HEK293 (cell line): ENCODE measurements at regions not wholly inside any gene's neighbourhood (a gene's known extent, or its start where the extent isn't known, plus 50 kb on each side); places are given as distances from the start of the nearest gene placed in this dataset.

Source experiments
- CTCF ChIA-PET: fragments of 350-600 bp; formaldehyde crosslinking; extraction: SDS; loops from one replicate; lab custom pipeline; 2021; ENCODE audit warnings: antibody characterized with exemption; lab: Yijun Ruan, JAX
- POLR2A ChIA-PET: fragments of 300-600 bp; formaldehyde crosslinking; extraction: SDS; loops from one replicate; lab custom pipeline; 2020; ENCODE audit warnings: antibody characterized with exemption, inconsistent platforms; lab: Yijun Ruan, JAX
- H3K27ac ChIP-seq: fragments of 200-500 bp; sonication (Bioruptor generic); 2 replicates; pipeline ENCODE4 v1.5.1; 2014; ENCODE audit warnings: low read depth, low read length, control low read depth, inconsistent platforms; ENCODE audit errors: extremely low read depth
- H3K36me3 ChIP-seq, 2 experiments: fragments of 200-500 bp in 1 of 2; sonication (Bioruptor generic) in 1 of 2; 1 replicate in 1 of 2; 2 replicates in 1 of 2; pipeline ENCODE4 v1.5.1; 2014 to 2017; ENCODE audit warnings: inconsistent platforms in 2 of 2, low read length in 2 of 2; ENCODE audit not compliant: control insufficient read depth in 2 of 2, insufficient read depth in 1 of 2
- H3K4me1 ChIP-seq: fragments of 200-500 bp; sonication (Bioruptor generic); 2 replicates; pipeline ENCODE4 v1.5.1; 2014; ENCODE audit warnings: mild to moderate bottlenecking, low read length, inconsistent platforms; ENCODE audit not compliant: control insufficient read depth, insufficient read depth
- H3K4me3 ChIP-seq: 2 replicates; pipeline ENCODE4 v1.5.1; 2011; ENCODE audit warnings: low read depth, mild to moderate bottlenecking, control low read depth, low read length, moderate library complexity
- H3K9me3 ChIP-seq: fragments of 200-500 bp; sonication (Bioruptor generic); 2 replicates; pipeline ENCODE4 v1.5.1; 2014; ENCODE audit warnings: low read depth, low read length, inconsistent platforms; ENCODE audit not compliant: control insufficient read depth, insufficient read depth
- ATF2 ChIP-seq: fragments of 450-650 bp; formaldehyde crosslinking; IDR thresholded peaks from 2 replicates; pipeline ENCODE4 v1.5.1; 2016; ENCODE audit warnings: missing biosample characterization, missing genetic modification characterization, low read depth
- CTCF ChIP-seq: fragments of 450-650 bp; formaldehyde crosslinking; IDR thresholded peaks from 2 replicates; pipeline ENCODE4 v1.5.1; 2016; ENCODE audit warnings: missing biosample characterization, missing genetic modification characterization
- GLIS1 ChIP-seq: fragments of 450-650 bp; formaldehyde crosslinking; IDR thresholded peaks from 2 replicates; pipeline ENCODE4 v1.5.1; 2016; ENCODE audit warnings: missing biosample characterization, missing genetic modification characterization
- KLF9 ChIP-seq: fragments of 450-650 bp; formaldehyde crosslinking; IDR thresholded peaks from 2 replicates; pipeline ENCODE4 v1.5.1; 2016; ENCODE audit warnings: missing biosample characterization, missing genetic modification characterization, low read depth
- PRDM6 ChIP-seq: fragments of 450-650 bp; formaldehyde crosslinking; IDR thresholded peaks from 2 replicates; pipeline ENCODE4 v1.5.1; 2017; ENCODE audit warnings: missing biosample characterization, missing genetic modification characterization
- SP2 ChIP-seq: fragments of 450-650 bp; formaldehyde crosslinking; IDR thresholded peaks from 2 replicates; pipeline ENCODE4 v1.5.1; 2016; ENCODE audit warnings: missing biosample characterization, missing genetic modification characterization
- ZBTB1 ChIP-seq: fragments of 450-650 bp; formaldehyde crosslinking; IDR thresholded peaks from 2 replicates; pipeline ENCODE4 v1.5.1; 2016; ENCODE audit warnings: missing biosample characterization, missing genetic modification characterization
- ZIC2 ChIP-seq: fragments of 450-650 bp; formaldehyde crosslinking; IDR thresholded peaks from 2 replicates; pipeline ENCODE4 v1.5.1; 2016; ENCODE audit warnings: missing biosample characterization, missing genetic modification characterization
- ZNF114 ChIP-seq: fragments of 450-650 bp; formaldehyde crosslinking; IDR thresholded peaks from 2 replicates; pipeline ENCODE4 v1.5.0; 2017; ENCODE audit warnings: missing biosample characterization, missing genetic modification characterization
- ZNF155 ChIP-seq: fragments of 450-650 bp; formaldehyde crosslinking; IDR thresholded peaks from 2 replicates; pipeline ENCODE4 v1.5.1; 2016; ENCODE audit warnings: missing biosample characterization, missing genetic modification characterization
- ZNF202 ChIP-seq: fragments of 450-650 bp; formaldehyde crosslinking; IDR thresholded peaks from 2 replicates; pipeline ENCODE4 v1.5.1; 2016; ENCODE audit warnings: missing biosample characterization, missing genetic modification characterization, borderline replicate concordance
- ZNF239 ChIP-seq: fragments of 450-650 bp; formaldehyde crosslinking; IDR thresholded peaks from 2 replicates; pipeline ENCODE4 v1.5.1; 2016; ENCODE audit warnings: missing biosample characterization, missing genetic modification characterization
- ZNF341 ChIP-seq: fragments of 450-650 bp; formaldehyde crosslinking; IDR thresholded peaks from 2 replicates; pipeline ENCODE4; 2016; ENCODE audit warnings: low read depth, missing biosample characterization, missing genetic modification characterization
- ZNF37A ChIP-seq: fragments of 450-650 bp; IDR thresholded peaks from 2 replicates; pipeline ENCODE4 v1.5.1; 2018; ENCODE audit warnings: missing biosample characterization, missing genetic modification characterization
- ZNF580 ChIP-seq: fragments of 450-650 bp; formaldehyde crosslinking; IDR thresholded peaks from 2 replicates; pipeline ENCODE4 v1.5.1; 2016; ENCODE audit warnings: missing biosample characterization, missing genetic modification characterization
- ZNF600 ChIP-seq: fragments of 450-650 bp; formaldehyde crosslinking; IDR thresholded peaks from 2 replicates; pipeline ENCODE4 v1.5.1; 2016; ENCODE audit warnings: missing biosample characterization, missing genetic modification characterization
- ZNF629 ChIP-seq: fragments of 450-650 bp; formaldehyde crosslinking; IDR thresholded peaks from 2 replicates; pipeline ENCODE4 v1.5.1; 2017; ENCODE audit warnings: missing biosample characterization, missing genetic modification characterization
- ZNF639 ChIP-seq: fragments of 450-650 bp; formaldehyde crosslinking; IDR thresholded peaks from 2 replicates; pipeline ENCODE4 v1.5.1; 2016; ENCODE audit warnings: missing biosample characterization, missing genetic modification characterization
- ZNF660 ChIP-seq: fragments of 450-650 bp; IDR thresholded peaks from 2 replicates; pipeline ENCODE4 v1.5.1; 2018; ENCODE audit warnings: missing biosample characterization, mild to moderate bottlenecking, missing genetic modification characterization

DNA sequence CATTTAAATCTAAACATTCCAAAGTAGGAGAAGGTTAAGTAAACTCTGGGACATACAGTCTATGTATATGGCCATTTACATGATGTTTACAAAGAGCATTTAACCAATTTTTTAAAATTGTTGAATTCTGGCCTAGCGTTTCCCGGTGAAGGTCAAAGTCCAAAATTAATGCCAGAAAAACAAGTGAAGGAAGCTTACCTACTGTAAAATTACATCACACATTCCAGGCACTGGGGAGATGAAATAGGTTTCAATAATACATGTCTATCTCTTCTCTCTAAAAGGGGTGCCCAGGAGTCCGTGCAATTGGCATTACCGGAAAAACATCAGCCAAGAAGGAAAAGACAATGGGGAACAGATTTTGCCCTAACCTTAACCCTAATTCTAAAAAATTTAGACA, 358.8 kb downstream of the VPS13C start:
- TF ChIP-seq CTCF (tag by site-specific recombination): no peak
- no peak for TF ChIP-seq SP2
- TF ChIP-seq ZNF114 (tag by site-specific recombination): no peak
- no peak for TF ChIP-seq ZBTB1 (tag by site-specific recombination)
- TF ChIP-seq ATF2 (tag by site-specific recombination): no peak
- no peak for TF ChIP-seq ZNF660 (tag by site-specific recombination)
- no peak for TF ChIP-seq ZNF580 (tag by site-specific recombination)
- no peak for TF ChIP-seq KLF9 (tag by site-specific recombination)
- no peak for TF ChIP-seq ZNF202 (tag by site-specific recombination)
- TF ChIP-seq ZNF629: no peak
- no peak for TF ChIP-seq ZNF341
- Histone ChIP-seq H3K36me3 (no peaks in the 10 kb centered on the region), H3K27ac (no peak overlapping the region), H3K4me3 (no peak overlapping the region), H3K4me1 (no peaks in the 10 kb centered on the region), H3K9me3 (no peaks in the 10 kb centered on the region)
- POLR2A ChIA-PET: no interaction called here
- CTCF ChIA-PET: interaction anchor here (0.6 to 0.9 kb wide), 3 partner anchors 12 to 133 kb away, joined by 3 read pairs; no protein-coding TSS in a partner anchor

DNA sequence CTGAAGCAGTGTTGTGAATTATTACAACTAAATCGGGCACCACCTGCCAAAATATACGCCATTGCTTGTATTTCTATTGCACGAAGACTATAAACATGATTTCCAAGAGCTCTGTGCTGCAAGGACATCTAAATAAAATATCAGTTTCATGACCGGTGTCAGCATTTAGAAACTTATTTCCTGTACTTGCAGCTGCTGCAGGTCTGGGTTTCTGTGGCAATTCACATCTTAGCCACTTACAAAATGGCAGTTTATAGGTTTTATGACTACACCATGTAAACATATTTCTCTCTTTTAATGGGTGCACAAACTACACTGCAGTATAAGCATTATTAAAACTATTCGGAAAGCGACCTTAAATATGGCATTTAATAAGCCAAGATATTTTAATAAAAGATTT, 359.4 kb downstream of the VPS13C start:
- no peaks in the 10 kb centered on the region for H3K4me1 ChIP-seq
- TF ChIP-seq ZNF37A (tag by site-specific recombination): no peak
- no peak for TF ChIP-seq PRDM6
- TF ChIP-seq ZNF600: no peak
- TF ChIP-seq ZNF155: no peak
- no peak for TF ChIP-seq GLIS1
- no peak for TF ChIP-seq ZIC2 (tag by site-specific recombination)
- no peak for TF ChIP-seq ZNF239 (tag by site-specific recombination)
- TF ChIP-seq ZNF639: no peak
- no peak for TF ChIP-seq ZBTB1 (tag by site-specific recombination)
- POLR2A ChIA-PET: no interaction called here
- no peak overlapping the region for H3K4me3 ChIP-seq
- no peaks in the 10 kb centered on the region for H3K9me3 ChIP-seq
- CTCF ChIA-PET: interaction anchor here (0.6 to 0.9 kb wide), 2 partner anchors 11 to 133 kb away, joined by 3 read pairs; no protein-coding TSS in a partner anchor
- H3K27ac ChIP-seq: no peak overlapping the region
- H3K36me3 ChIP-seq: no peaks in the 10 kb centered on the region
